DND-41 (cell line): ENCODE measurements at regions not wholly inside any gene's neighbourhood (a gene's known extent, or its start where the extent isn't known, plus 50 kb on each side); places are given as distances from the start of the nearest gene placed in this dataset.
A peak's percentile ranks its signal among the peaks of the same experiment; 100 is the strongest.

Experiments used
- ATAC-seq: fragments of 200-7000 bp; cut with Tn5 transposase; 3 replicates; pipeline ENCODE4 v1.9.1; 2021; ENCODE audit warnings: low read depth; ENCODE audit not compliant: insufficient read depth
- DNase-seq: peaks from one replicate; pipeline ENCODE4 v3.0.0-alpha.2; 2020
- H2AFZ ChIP-seq: 2 replicates; pipeline ENCODE4 v1.6.0; 2012; ENCODE audit warnings: low read depth, low read length
- H3K27ac ChIP-seq: 2 replicates; pipeline ENCODE4 v1.5.1; 2012; ENCODE audit warnings: low read length, inconsistent platforms
- H3K27me3 ChIP-seq: fragments of 200-600 bp; sonication (generic); 2 replicates; pipeline ENCODE4 v1.6.0; 2012; ENCODE audit warnings: low read length, mild to moderate bottlenecking, inconsistent platforms; ENCODE audit not compliant: insufficient read depth, poor library complexity
- H3K36me3 ChIP-seq: 2 replicates; pipeline ENCODE4 v1.5.1; 2012; ENCODE audit warnings: low read length, inconsistent platforms; ENCODE audit not compliant: insufficient read depth
- H3K4me1 ChIP-seq: 2 replicates; pipeline ENCODE4 v1.5.1; 2012; ENCODE audit warnings: mild to moderate bottlenecking, low read length; ENCODE audit not compliant: insufficient read depth
- H3K4me2 ChIP-seq: 2 replicates; pipeline ENCODE4 v1.6.0; 2012; ENCODE audit warnings: mild to moderate bottlenecking, moderate library complexity, low read length, inconsistent platforms; ENCODE audit not compliant: insufficient read depth
- H3K4me3 ChIP-seq, 2 experiments: fragments of 200-600 bp in 1 of 2; shearing (Covaris generic) in 1 of 2; 2 replicates each; pipeline ENCODE4 v1.5.1; 2012 to 2016; ENCODE audit warnings: inconsistent platforms in 2 of 2, low read length in 2 of 2, mild to moderate bottlenecking in 2 of 2, low read depth in 1 of 2, moderate library complexity in 1 of 2
- H3K79me2 ChIP-seq: 2 replicates; pipeline ENCODE4 v1.6.0; 2012; ENCODE audit warnings: low read length, inconsistent platforms; ENCODE audit not compliant: insufficient read depth
- H3K9ac ChIP-seq: 2 replicates; pipeline ENCODE4 v1.6.0; 2012; ENCODE audit warnings: low read depth, mild to moderate bottlenecking, inconsistent platforms, low read length, moderate library complexity
- H3K9me3 ChIP-seq: 2 replicates; pipeline ENCODE4 v1.5.1; 2012; ENCODE audit warnings: low read length, moderate library complexity, mild to moderate bottlenecking, inconsistent platforms; ENCODE audit not compliant: insufficient read depth, severe bottlenecking
- H4K20me1 ChIP-seq: 2 replicates; pipeline ENCODE4 v1.6.0; 2012; ENCODE audit warnings: low read length; ENCODE audit not compliant: insufficient read depth
- EZH2 ChIP-seq: IDR thresholded peaks from 3 replicates; pipeline ENCODE4 v1.6.1; 2012; ENCODE audit warnings: borderline replicate concordance, low read depth, mild to moderate bottlenecking, moderate library complexity, low read length, inconsistent platforms; ENCODE audit not compliant: severe bottlenecking
- TF ChIP-seq, protein P1 (sequence below): IDR thresholded peaks from 2 replicates; pipeline ENCODE4 v1.5.1; 2012; ENCODE audit warnings: borderline replicate concordance, low read length, moderate library complexity, mild to moderate bottlenecking; ENCODE audit not compliant: poor library complexity, severe bottlenecking; ENCODE audit errors: extremely low read depth

DNA sequence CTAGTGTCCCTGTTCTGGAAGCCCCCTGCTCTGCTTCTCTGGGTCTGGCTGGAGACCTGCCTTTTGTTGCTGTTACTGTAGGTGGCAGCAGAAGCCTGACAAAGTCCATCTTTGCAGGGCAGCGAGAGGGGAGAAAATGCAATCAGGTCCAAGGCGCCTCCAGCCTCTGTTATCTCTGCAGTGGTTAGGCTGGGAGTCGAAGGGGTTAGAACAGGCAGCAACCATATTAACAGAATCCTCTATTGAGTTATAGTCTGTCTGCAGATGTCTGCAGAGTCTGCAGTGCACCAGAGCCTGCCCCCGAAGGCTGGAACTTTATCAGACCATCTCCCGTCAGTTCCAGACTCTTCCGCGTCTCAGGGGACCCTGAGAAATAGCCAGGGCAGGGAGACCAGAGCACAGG, 404.9 kb upstream of the EEF2KMT start:
- Histone ChIP-seq H2AFZ (no peak overlapping the region), H3K9ac (no peak overlapping the region)

DNA sequence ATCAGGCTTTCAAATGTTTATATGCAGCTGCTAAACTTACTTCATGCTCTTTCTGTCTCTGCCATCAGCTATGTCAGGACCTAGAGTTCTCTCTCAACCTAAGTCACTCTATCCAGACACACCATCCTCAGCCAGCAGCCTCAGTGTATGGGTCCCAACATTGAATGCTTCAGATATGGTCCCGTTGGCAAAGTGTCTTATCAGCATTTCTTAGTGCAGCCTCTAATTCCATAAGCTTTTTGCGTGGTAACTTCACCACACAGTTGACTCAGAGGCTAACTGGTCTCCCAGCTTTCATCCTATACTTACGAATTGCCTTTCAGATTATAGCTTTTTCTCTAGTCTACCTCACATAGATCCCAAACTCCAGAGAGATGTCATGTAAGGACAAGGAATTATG, 402.9 kb upstream of the EEF2KMT start:
- no peaks in the 10 kb centered on the region for H3K9me3 ChIP-seq
- H3K4me2 ChIP-seq = no peak overlapping the region
- no peaks in the 10 kb centered on the region for H3K27me3 ChIP-seq
- TF ChIP-seq, protein P1, sequence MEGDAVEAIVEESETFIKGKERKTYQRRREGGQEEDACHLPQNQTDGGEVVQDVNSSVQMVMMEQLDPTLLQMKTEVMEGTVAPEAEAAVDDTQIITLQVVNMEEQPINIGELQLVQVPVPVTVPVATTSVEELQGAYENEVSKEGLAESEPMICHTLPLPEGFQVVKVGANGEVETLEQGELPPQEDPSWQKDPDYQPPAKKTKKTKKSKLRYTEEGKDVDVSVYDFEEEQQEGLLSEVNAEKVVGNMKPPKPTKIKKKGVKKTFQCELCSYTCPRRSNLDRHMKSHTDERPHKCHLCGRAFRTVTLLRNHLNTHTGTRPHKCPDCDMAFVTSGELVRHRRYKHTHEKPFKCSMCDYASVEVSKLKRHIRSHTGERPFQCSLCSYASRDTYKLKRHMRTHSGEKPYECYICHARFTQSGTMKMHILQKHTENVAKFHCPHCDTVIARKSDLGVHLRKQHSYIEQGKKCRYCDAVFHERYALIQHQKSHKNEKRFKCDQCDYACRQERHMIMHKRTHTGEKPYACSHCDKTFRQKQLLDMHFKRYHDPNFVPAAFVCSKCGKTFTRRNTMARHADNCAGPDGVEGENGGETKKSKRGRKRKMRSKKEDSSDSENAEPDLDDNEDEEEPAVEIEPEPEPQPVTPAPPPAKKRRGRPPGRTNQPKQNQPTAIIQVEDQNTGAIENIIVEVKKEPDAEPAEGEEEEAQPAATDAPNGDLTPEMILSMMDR = no peak
- H3K4me3 ChIP-seq = no peak overlapping the region
- DNase-seq (no peak), ATAC-seq (no peak)
- no peak overlapping the region for H3K9ac ChIP-seq
- no peaks in the 10 kb centered on the region for H4K20me1 ChIP-seq
- no peaks in the 10 kb centered on the region for H3K4me1 ChIP-seq
- H3K36me3 ChIP-seq = no peaks in the 10 kb centered on the region
- H3K79me2 ChIP-seq = no peaks in the 10 kb centered on the region
- no peak overlapping the region for H2AFZ ChIP-seq
- no peak overlapping the region for H3K27ac ChIP-seq

More for the DNA sequence above, 404.9 kb upstream of the EEF2KMT start:
- peaks cover 5% of the 10 kb centered on the region for H3K27me3 ChIP-seq
- H4K20me1 ChIP-seq = no peaks in the 10 kb centered on the region
- no peaks in the 10 kb centered on the region for H3K4me1 ChIP-seq
- H3K36me3 ChIP-seq = no peaks in the 10 kb centered on the region
- no peak overlapping the region for H3K4me2 ChIP-seq
- H3K27ac ChIP-seq = no peak overlapping the region
- no peak for TF ChIP-seq EZH2
- TF ChIP-seq, protein P1 = peak; percentile 60
- H3K9me3 ChIP-seq = no peaks in the 10 kb centered on the region
- no peaks in the 10 kb centered on the region for H3K79me2 ChIP-seq
- no peak overlapping the region for H3K4me3 ChIP-seq
- DNase-seq (peak; percentile 12), ATAC-seq (no peak)

DNA sequence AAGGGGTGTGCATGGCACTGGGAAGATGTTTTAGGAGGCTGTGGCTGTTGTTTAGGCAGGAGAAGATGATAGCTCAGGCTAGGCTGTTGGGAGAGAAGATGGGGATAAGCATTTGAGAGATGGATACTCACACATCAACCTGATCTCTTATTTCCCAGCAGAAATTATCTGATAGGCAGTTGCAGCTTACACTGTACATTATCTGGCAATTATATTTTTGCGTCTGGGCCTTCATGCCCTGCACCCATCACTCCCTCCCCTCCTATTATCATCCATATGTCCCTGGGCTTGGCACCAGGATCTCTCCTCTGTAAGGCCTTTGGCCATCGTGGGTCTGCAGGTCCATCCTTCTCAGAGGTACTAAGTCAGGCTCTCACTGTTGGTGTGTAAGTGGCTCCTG, 401.0 kb upstream of the EEF2KMT start:
- ATAC-seq = no peak
- no peaks in the 10 kb centered on the region for H3K4me1 ChIP-seq
- H3K9ac ChIP-seq = no peak overlapping the region
- H3K27ac ChIP-seq = no peak overlapping the region
- no peak overlapping the region for H3K4me2 ChIP-seq
- no peaks in the 10 kb centered on the region for H3K79me2 ChIP-seq
- 0 out of 2 replicates have a peak, but pooled peaks cover 3% of the 10 kb centered on the region for H4K20me1 ChIP-seq
- no peaks in the 10 kb centered on the region for H3K9me3 ChIP-seq
- no peak for DNase-seq
- no peak overlapping the region for H3K4me3 ChIP-seq
- peaks cover 3% of the 10 kb centered on the region for H3K27me3 ChIP-seq
- TF ChIP-seq, protein P1 = no peak
- TF ChIP-seq EZH2 = no peak
- H3K36me3 ChIP-seq = no peaks in the 10 kb centered on the region
- no peak overlapping the region for H2AFZ ChIP-seq

DNA sequence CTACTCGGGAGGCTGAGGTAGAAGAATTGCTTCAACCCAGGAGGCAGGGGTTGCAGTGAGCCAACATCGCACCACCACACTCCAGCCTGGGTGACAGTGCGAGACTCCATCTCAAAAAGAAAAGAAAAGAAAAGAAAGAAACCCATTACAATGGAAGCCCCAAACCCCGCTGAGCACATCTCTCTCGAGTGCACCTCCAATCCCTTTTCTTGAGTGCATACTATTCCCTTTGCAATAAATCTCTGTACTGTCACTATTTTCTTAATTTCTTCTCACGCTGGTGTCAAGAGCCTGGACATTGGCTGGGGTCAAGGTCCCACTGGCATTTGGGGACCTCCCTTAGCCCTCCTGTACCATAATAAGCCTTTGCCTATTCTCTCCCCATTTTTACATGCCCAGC, 398.4 kb upstream of the EEF2KMT start:
- no peaks in the 10 kb centered on the region for H3K9me3 ChIP-seq
- no peak for TF ChIP-seq EZH2
- TF ChIP-seq, protein P1 = no peak
- H3K36me3 ChIP-seq = no peaks in the 10 kb centered on the region
- H4K20me1 ChIP-seq = 0 out of 2 replicates have a peak, but pooled peaks cover 3% of the 10 kb centered on the region
- no peak overlapping the region for H3K4me2 ChIP-seq
- no peak overlapping the region for H2AFZ ChIP-seq
- H3K27me3 ChIP-seq = peaks cover 5% of the 10 kb centered on the region
- H3K9ac ChIP-seq = no peak overlapping the region
- no peak overlapping the region for H3K4me3 ChIP-seq
- no peaks in the 10 kb centered on the region for H3K4me1 ChIP-seq
- H3K27ac ChIP-seq = no peak overlapping the region
- no peak for ATAC-seq
- H3K79me2 ChIP-seq = no peaks in the 10 kb centered on the region
- DNase-seq = no peak
